ENCODE measurements at regions not wholly inside any gene's neighbourhood (a gene's known extent, or its start where the extent isn't known, plus 50 kb on each side); places are given as distances from the start of the nearest gene placed in this dataset.

DNA sequence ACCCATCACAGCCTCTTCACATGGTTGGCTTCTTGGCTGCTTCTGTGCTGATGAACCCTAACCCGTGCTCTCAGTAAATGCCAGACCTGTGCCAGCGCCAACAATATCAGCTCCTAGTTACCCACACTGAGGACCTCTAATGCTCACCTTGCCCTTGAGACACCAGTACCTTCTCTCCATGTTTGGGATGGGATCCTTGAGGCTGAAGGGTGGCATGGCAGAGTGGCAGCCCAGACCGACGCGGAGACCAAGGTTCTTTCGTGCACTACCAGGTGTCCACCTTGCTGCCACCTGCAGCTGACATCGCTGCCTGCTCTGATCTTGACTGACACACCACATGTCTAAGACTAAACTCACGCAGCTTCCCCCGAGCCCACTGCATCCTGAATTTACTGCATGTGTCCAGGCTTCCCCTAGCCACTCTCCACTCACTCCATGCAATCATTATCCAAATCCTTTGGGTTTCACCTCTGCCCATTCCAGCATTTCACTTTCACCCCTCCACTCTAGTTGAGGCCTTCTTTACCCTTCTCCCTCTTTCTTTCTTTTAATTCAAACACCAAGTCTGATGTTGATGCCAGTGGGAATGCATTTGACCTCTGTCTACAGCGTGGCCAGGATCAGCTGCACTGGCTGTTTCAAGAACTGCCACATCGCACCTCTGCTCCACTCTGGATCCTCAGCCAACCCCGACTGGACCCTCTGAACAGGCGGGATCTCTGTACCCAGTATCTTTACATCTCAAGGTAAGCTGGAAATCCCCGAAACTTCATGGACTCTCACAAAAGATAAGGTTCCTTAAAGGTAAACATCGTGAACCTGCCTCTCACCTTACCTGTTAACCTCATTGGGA lies 294.9 kb downstream of the GLRX3 start:
- no peak for DNase-seq (ENCODE audit: low spot score)

DNA sequence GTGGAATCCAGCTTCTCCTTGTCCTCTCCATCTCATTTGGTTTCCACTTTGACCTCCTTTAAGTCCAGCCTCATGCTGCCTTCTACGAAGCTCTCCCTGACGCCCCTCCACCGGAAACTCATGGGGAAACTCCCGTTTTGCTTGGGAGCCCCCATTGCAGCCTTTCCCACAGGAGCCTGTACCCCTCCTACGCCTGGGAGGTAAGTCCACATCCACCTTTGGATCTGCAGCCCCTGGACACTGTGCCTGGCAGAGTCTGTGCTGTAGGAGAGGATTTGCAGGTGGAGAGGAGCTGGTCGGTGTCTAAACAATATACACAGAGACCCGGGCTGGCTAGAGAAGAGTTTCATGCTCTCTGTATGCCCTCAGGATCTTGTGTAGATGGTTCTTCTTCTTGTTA lies 296.1 kb downstream of the GLRX3 start:
- DNase-seq (ENCODE audit: low spot score), result no peak

DNA sequence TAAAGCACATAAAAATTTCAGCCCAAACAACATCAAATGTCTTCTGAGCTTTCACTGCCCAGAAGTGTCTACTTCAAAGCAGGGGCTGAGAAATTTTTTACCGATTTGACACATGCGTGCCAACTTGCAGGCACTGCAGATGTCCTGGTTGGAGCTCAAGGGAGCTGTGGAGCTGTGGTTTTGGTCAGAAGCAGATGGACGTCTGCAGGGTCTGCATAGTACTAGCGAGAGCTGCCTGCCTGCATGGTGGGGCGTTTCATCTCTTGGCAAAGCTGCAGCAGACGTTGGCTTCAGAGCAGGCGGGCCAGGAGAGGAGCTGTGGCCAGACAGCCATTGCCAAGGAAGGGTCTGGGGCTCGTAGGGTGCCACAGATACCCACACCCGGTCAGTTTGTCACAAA lies 296.7 kb downstream of the GLRX3 start:
- DNase-seq (ENCODE audit: low spot score), result no peak

DNA sequence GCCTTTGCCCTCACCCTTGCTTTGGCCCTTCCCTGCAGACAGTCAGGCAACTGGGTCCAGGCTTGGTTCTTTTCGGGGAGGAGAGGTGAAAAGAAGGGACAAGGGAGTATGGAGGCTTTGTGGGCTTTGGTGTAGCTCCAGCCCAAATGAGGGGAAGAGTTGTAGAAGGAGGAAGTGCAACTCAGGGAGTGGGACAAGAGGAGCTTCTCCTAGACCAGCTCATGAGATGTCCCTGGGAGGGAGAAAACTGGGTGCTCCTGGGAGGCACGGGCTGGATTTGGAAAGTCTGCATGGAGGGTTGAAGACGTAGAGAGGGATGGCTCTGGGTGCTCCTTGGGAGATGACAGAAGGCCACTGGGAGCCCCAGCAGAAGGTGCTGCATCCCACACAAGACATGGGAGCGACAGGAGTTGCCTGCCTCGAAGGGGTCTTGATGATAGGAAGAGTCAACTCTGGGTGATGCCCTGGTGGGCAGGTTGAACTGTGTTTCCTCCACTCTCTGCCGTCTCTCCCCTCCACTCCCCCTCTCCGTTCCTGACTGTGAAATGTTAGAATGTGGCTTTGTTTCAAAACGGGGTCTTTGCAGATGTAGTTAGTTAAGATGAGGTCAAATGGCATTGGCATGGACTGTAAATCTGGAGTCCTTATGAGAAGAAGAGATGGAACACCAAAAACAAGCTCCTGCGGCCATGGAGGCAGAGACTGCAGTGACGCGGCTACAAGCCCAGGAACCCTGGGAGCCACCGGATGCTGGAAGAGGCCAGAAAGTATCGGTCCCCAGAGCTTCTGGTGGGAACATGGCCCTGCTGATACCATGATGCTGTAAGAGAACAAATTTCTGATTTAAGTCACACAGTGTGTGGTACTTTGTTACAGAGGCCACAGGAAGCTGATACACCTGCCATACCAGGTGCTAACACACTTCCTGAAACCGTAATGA lies 298.5 kb downstream of the GLRX3 start:
- no peak for DNase-seq (ENCODE audit: low spot score)

DNA sequence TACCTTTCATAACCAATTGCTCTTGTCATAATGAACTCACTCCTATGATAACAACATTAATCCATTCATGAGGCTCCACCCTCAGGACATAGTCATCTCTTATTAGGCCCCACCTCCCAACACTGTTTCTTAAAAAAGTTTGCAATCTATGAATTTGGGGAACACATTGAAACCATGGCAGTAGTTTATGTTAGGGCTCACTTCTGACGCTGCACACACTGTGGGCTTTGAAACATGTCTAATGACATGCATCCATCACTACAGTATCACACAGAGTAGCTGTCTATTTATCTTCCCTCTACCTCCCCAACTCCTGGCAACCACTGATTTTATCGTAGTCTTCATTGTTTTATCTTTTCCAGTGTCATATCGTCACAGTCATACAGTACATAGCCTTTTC lies 299.8 kb downstream of the GLRX3 start:
- DNase-seq (ENCODE audit: low spot score), result no peak

DNA sequence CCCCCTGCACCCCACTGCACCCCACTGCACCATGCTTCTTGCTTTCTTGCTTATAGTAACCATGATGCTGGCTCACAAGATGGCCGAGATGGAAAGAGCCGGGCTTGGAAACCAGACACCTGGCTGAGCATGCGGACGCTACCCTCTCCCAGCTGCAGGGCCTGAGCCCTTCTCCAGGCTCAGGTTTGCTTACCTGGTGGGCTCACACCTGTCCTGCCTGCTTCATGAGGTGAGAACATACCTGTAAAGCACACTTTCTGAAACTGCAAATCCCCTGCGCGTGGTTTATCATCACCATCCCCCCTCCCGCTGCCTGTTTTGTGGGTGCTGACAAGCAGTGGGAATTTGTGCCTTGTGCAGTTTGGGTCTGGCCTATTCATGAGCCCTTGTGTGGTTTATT lies 302.7 kb downstream of the GLRX3 start:
- no peak for DNase-seq (ENCODE audit: low spot score)

DNA sequence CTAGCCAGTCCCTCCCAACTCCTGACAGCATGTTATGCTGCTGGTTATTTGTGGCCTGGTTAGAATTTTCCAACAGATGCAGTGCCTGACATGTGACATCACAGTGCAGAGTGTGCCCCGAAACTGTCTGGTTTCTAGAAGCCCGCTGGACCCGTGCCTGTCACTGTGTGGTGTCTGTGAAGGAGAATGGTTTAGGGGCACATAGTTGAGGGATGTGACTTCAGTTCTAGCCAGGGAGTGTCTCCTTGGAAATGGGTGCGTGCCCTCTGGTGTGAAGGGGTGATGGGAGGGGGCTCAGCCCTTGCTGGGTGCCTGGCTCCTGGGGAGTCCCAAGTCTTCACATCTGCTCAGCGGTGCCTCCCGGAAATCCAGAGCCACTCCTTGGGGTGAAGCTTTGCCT lies 303.6 kb downstream of the GLRX3 start:
- no peak for DNase-seq (ENCODE audit: low spot score)

DNA sequence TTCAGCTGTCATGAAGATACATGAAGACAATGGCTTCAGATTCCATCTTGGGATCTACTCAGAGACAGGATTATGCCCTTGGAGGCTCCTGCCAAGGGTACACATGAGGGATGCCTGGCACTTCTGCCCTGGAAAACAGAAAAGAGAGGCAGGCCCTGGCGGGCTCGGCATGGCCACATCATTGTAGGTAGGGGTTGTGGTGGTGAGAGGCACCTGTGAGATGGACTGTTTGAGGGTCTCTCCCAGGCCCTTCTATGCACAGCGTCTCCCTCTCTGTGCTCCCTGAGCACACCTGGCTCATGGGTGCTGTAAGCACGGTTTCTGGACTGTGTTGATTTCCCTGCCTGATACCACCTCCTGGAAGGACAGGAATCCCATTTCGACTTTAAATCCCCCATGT lies 304.3 kb downstream of the GLRX3 start:
- DNase-seq (ENCODE audit: low spot score), result no peak

DNA sequence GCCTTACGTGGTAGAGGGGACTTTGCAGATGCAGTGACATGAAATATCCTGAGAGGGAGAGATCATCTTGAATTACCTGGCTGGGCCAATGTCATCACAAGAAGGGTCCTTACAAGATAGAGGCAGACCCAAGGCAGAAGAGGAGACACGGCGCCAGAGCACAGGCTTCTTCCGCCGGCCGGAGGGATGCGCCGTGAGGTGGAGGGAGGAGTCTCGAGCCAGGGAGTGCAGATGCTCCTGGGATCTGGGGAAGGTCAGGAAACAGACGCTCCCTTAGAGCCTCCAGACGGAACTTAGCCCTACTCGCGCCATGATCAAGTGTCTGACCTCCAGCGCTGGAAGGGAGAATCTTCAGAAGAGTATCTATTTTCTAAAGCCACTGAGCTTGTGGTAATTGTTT lies 304.8 kb downstream of the GLRX3 start:
- DNase-seq (ENCODE audit: low spot score), result no peak

DNA sequence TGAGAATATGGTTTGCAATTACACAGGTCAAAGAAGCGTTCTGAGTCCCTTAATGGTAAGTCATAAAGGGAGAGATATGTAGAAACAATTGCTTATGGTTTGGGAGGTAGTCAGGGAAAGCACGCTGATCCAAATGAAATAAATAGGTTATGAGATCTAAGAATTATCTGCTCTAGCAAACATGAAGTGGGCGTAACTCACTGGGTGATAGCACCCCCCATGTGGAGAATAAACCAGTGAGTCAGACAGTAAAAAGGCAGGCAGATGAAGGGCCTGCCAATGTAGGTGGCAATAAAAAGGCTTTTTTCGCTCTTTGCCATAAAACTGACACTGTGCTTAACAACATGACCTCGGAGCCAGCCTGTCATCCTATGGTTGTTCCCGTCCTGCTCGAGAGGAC lies 306.9 kb downstream of the GLRX3 start:
- no peak for DNase-seq (ENCODE audit: low spot score)

DNA sequence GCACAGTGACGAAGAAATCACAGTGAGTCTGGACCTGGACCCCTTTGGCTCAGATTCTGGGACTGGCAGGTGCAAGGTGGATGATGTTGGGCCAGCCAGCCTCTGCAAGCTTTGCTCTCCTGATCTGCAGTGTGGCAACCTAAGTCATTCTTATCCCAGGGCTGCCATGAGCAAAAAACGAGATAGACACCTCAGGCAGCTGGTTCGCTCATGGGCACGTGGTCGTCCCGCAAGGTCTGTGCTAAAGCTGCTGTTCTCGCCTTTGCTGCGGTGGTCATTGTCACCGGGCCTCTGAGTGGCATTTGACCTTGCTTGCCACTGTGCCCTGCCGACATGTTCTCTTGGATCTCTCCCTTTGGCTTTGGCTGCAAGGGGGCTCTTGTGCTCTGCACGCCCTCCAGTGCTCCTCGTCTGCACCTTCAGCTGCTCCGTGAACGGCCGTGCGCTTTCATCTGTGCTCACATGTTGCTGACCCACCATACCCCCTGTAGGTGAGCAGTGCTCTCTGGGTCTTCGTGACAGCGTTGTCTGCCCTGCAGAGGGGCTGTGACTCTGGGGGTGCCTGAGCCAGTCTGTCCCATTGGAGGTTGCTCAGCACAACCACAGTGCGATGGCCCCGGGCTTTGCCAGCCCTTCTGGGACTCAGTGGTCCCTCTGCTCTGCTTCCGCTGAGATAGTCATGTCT lies 317.0 kb downstream of the GLRX3 start:
- no peak for DNase-seq (ENCODE audit: low spot score)

DNA sequence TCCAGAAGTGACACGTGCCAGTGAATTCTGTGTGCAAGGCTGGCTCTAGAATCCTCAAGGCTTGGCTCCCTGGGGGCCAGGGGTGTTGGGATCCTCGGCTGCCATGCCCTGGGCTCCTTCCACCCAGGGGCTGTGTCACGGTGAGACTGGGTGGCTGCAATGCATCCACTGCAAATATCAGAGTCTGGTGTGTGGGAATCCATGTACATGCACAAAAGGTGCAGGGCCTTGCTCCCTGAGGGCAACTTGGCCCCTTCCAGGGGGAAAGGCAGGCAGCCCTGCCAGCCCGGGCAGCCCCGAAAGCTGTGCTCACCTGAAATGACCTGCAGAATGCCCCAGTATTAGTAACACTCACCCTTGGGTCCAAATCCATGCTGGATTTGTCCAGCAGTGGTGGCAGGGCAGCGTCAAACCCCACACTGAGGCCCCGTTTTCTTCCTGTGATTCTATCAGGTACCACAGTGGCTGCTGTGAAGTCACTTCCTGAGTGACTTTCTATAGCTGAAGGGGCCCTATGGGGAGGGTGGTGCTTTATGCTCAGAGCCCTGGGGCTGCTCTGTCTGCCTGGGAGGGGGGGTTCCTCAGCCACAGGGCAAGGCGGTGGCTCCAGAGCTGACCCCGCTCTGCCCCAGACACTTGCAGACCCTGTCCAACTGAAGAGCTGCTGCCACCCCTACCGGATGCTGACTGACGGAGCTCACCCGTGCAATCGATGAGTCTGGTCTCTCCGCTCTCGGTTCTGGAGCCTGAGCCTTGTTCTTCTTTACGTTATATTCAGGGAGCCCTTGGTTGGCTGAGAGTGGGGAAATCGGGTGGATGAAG lies 317.7 kb downstream of the GLRX3 start:
- no peak for DNase-seq (ENCODE audit: low spot score)

DNA sequence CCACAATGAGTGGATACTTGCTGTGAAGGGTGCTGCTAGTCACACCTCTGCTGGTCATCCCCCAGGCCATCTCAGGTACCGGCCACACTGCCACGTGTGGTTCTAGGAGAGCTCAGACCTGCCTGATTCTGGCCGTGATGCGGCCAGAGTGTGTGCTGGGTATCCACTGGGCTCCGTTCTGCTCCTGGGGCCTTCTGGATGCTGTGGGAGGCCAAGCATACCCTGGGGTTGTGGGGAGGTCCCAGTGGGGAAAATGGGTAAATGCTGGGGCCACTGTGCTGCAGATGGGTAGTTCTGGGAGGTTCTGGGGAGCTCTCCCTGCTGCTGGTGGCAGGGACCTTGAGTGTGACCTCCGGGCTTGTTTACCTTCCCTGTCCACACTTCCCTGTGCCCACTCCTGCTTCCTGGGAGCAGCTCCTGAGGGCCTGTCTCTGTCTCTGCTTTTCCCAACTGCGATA lies 318.4 kb downstream of the GLRX3 start:
- no peak for DNase-seq (ENCODE audit: low spot score)

DNA sequence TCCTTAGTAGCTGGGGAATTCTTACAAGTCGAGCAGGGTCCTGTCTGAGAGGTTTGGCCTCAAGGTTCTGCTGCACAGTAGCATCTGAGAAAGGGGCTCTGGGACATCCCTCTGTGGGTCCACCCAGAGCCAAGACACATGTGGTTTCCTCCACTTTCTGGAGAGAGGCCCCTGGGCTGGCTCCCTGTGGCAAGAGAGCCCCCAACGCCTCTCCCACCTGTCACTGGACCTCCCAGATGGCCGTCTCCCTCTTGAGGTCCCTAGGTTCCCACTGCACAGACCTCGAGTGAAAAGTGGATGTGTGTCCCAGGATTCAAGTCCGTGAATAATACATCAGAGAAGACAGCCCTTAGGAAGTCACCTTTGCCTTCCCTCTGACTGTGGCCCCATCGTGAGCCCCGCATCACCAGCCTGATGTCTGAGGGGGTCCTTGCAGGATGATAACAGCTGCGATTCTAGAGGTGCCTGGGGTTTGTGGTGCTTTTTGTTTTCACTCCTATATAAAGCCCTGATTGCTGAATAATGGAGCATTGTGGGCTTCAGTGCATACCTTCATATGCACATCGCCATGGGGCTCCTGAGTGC lies 319.0 kb downstream of the GLRX3 start:
- no peak for DNase-seq (ENCODE audit: low spot score)

DNA sequence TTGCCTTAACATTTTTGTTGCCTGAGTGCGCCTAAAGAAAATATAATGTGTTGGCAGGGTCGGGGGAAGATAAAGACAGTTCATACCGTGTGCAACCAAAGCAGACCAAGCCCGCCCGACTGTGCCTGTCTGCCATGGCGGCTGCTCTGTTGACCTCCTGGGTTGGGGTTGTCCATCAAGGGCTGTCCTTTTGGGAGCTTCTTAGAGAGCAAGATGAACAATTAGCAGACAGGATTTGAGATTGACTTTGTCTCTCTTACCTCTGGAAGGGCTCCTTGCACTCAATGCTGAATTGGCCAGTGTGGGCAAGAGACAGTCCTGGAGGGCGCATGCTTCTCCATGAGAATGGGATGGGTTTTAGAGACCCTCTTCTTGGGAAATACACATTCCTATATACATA lies 319.6 kb downstream of the GLRX3 start:
- DNase-seq (ENCODE audit: low spot score), result no peak

DNA sequence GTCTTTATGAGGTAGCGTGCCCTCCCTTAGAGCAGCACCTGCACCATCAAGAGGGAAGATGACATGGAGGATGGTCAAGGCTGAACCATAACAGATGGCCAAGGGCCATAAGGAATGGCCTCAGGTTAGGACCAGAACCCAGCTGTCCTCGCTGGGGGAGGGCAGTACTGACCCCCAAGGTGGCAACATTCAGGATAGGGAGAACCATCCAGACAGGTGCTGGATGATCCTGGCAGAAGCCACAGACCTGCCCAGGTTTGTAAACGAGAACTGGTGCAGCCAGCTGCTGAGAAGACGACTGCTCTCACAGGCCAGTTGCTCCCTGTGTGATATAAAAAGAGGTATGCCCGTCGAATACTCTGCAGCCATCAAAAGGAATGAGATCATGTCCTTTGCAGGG lies 320.4 kb downstream of the GLRX3 start:
- no peak for DNase-seq (ENCODE audit: low spot score)

DNA sequence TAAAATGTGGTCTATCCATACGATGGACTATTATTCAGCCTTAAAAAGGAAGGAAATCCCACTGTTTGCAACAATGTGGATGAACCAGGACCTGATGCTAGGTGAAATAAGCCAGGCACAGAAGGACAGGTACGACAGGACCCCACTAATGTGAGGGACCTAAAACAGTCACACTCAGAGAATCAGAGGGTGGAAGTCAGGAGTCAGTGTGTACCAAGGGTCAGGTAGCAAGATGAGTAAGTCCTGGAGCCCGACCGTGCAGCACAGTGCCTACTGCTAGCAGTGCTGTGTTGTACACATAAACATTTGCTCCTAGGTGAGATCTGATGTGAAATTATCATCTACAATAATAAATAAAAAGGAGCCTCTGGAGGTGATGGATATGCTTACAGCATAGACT lies 322.3 kb downstream of the GLRX3 start:
- no peak for DNase-seq (ENCODE audit: low spot score)

DNA sequence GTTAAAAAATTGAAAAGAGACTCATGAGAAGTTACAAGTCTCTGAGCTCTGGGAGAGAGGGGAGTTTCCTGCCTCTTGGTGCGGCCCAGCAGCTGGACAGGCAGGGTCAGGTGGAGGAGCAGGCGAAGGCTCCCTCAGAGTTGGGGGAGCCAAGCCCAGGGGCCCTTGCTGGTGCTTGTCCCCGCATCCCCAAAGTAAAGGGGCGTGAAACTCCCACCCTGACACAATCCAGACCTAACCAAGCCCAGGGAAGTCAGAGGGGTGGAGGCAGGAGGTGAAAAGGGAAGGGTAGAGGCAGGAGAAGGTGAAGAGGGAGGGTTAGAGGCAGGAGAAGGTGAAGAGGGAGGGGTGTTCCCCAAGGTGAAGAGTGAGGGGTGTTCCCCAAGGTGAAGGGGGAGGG lies 322.8 kb downstream of the GLRX3 start:
- DNase-seq (ENCODE audit: low spot score), result no peak

DNA sequence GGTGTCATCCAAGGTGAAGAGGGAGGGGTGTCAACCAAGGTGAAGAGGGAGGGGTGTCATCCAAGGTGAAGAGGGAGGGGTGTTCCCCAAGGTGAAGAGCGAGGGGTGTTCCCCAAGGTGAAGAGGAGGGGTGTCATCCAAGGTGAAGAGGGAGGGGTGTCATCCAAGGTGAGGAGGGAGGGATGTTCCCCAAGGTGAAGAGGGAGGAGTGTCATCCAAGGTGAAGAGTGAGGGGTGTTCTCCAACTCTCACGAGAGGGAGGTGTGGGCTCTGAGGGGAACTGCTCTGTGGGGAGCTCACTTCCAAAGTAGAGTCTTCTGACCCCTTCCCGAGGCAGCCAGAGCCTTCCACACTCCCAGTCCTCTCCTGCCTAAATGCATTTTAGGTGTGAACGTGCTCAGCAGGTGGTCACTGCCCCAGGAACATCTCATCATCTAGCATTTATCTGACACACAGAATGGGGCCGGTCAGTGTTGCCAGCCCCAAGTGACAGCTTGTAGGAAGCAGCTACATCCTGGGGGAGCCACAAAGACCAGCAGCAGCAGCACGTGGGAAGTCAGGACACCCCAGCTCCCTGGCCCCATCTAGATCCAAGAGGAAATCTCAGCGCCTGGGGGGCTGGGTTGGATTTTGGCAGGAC lies 323.8 kb downstream of the GLRX3 start:
- DNase-seq (ENCODE audit: low spot score), result no peak

DNA sequence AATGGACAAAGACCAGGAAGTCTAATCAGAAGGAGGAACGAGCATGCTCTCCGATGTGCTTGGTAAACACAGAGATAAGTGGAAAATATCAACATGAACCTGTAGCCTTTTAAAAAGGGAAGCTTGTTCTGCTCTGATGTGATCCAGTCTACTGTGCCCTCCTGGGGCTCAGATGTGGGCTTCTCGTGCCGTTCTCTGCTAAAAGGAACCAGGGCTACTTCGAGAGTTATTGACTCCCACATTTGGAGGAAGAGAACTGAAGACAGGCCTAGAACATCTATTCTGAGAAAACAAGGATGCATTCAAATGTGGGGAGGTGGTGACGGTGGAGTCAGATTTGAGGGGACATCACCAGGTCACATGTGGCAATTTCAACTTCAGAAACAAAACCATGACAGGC lies 325.4 kb downstream of the GLRX3 start:
- DNase-seq (ENCODE audit: low spot score), result no peak
